H9 (cell line): ENCODE measurements at regions not wholly inside any gene's neighbourhood (a gene's known extent, or its start where the extent isn't known, plus 50 kb on each side); places are given as distances from the start of the nearest gene placed in this dataset.

ENCODE experiments used
- DNase-seq: peaks from one replicate; pipeline ENCODE4 v3.0.0-alpha.2; 2017
- H2AFZ ChIP-seq: one replicate; pipeline ENCODE4 v1.6.1; 2013; ENCODE audit warnings: mild to moderate bottlenecking, low read length, control low read depth, moderate library complexity
- H2AK5ac ChIP-seq: 2 replicates; pipeline ENCODE4 v1.6.1; 2013; ENCODE audit warnings: low read length, control low read depth, mixed read lengths; ENCODE audit not compliant: insufficient read length
- H2BK120ac ChIP-seq: one replicate; pipeline ENCODE4 v1.6.1; 2013; ENCODE audit warnings: low read depth, mild to moderate bottlenecking, low read length, control low read depth, inconsistent platforms; ENCODE audit not compliant: poor library complexity, severe bottlenecking
- H2BK12ac ChIP-seq: 2 replicates; pipeline ENCODE4 v1.6.1; 2013; ENCODE audit warnings: low read length, control low read depth, mixed read lengths, low read depth; ENCODE audit not compliant: insufficient read length
- H2BK15ac ChIP-seq: 2 replicates; pipeline ENCODE4 v1.6.1; 2013; ENCODE audit warnings: low read depth, low read length, control low read depth
- H2BK20ac ChIP-seq: one replicate; pipeline ENCODE4 v1.6.1; 2013; ENCODE audit warnings: low read depth, mild to moderate bottlenecking, low read length, control low read depth, inconsistent platforms; ENCODE audit not compliant: poor library complexity, severe bottlenecking
- H2BK5ac ChIP-seq: 2 replicates; pipeline ENCODE4 v1.6.1; 2013; ENCODE audit warnings: low read length, control low read depth, mixed read lengths; ENCODE audit not compliant: insufficient read length
- H3K14ac ChIP-seq: 2 replicates; pipeline ENCODE4 v1.6.1; 2013; ENCODE audit warnings: low read length, control low read depth; ENCODE audit not compliant: insufficient read depth
- H3K18ac ChIP-seq: 2 replicates; pipeline ENCODE4 v1.6.1; 2013; ENCODE audit warnings: low read depth, mild to moderate bottlenecking, mixed read lengths, low read length, control low read depth; ENCODE audit not compliant: insufficient read length
- H3K23ac ChIP-seq: 2 replicates; pipeline ENCODE4 v1.6.1; 2013; ENCODE audit warnings: low read length, control low read depth, mixed read lengths, low read depth; ENCODE audit not compliant: insufficient read length
- H3K23me2 ChIP-seq: 2 replicates; pipeline ENCODE4 v1.6.1; 2013; ENCODE audit warnings: low read depth, mild to moderate bottlenecking, mixed read lengths, low read length, control low read depth; ENCODE audit not compliant: insufficient read length, poor library complexity, severe bottlenecking
- H3K27ac ChIP-seq: 2 replicates; pipeline ENCODE4 v1.5.1; 2013; ENCODE audit warnings: low read length, control low read depth, mixed read lengths, low read depth; ENCODE audit not compliant: insufficient read length
- H3K27me3 ChIP-seq: 2 replicates; pipeline ENCODE4 v1.6.1; 2013; ENCODE audit warnings: low read length, control low read depth, inconsistent platforms; ENCODE audit not compliant: insufficient read depth
- H3K4ac ChIP-seq: 2 replicates; pipeline ENCODE4 v1.6.1; 2013; ENCODE audit warnings: low read depth, mild to moderate bottlenecking, control low read depth, inconsistent platforms, low read length, moderate library complexity
- H3K4me1 ChIP-seq: 2 replicates; pipeline ENCODE4 v1.6.1; 2013; ENCODE audit warnings: low read length, control low read depth, inconsistent platforms; ENCODE audit not compliant: insufficient read depth
- H3K4me2 ChIP-seq: 2 replicates; pipeline ENCODE4 v1.6.1; 2013; ENCODE audit warnings: low read length, control low read depth, mixed read lengths; ENCODE audit not compliant: insufficient read length, insufficient read depth
- H3K56ac ChIP-seq: 2 replicates; pipeline ENCODE4 v1.6.1; 2013; ENCODE audit warnings: low read depth, mild to moderate bottlenecking, mixed read lengths, low read length, control low read depth; ENCODE audit not compliant: insufficient read length
- H3K79me1 ChIP-seq: 2 replicates; pipeline ENCODE4 v1.6.1; 2013; ENCODE audit warnings: low read depth, mild to moderate bottlenecking, moderate library complexity, low read length, control low read depth, inconsistent platforms; ENCODE audit not compliant: insufficient read depth, poor library complexity, severe bottlenecking
- H3K79me2 ChIP-seq: 2 replicates; pipeline ENCODE4 v1.6.1; 2013; ENCODE audit warnings: low read length, control low read depth, inconsistent platforms; ENCODE audit not compliant: insufficient read depth
- H3K9ac ChIP-seq: 2 replicates; pipeline ENCODE4 v1.6.1; 2013; ENCODE audit warnings: low read length, control low read depth, mixed read lengths; ENCODE audit not compliant: insufficient read length; ENCODE audit errors: extremely low read depth
- H3K9me3 ChIP-seq: one replicate; pipeline ENCODE4 v1.6.1; 2013; ENCODE audit warnings: low read depth, low read length, inconsistent platforms; ENCODE audit not compliant: control insufficient read depth
- H3T11ph ChIP-seq: one replicate; pipeline ENCODE4 v1.6.1; 2013; ENCODE audit warnings: mild to moderate bottlenecking, low read length, control low read depth, inconsistent platforms
- H4K20me1 ChIP-seq: one replicate; pipeline ENCODE4 v1.6.1; 2013; ENCODE audit not compliant: control insufficient read depth, insufficient read length, insufficient read depth
- H4K5ac ChIP-seq: 2 replicates; pipeline ENCODE4 v1.6.1; 2013; ENCODE audit warnings: low read depth, mild to moderate bottlenecking, mixed read lengths, low read length, control low read depth; ENCODE audit not compliant: insufficient read length
- H4K8ac ChIP-seq: replicated peaks from 2 replicates; pipeline ENCODE4 v1.6.1; 2013; ENCODE audit warnings: low read length, control low read depth, mixed read lengths, low read depth; ENCODE audit not compliant: insufficient read length
- H4K91ac ChIP-seq: 2 replicates; pipeline ENCODE4 v1.6.1; 2013; ENCODE audit warnings: low read depth, mild to moderate bottlenecking, moderate library complexity, mixed read lengths, low read length, control low read depth; ENCODE audit not compliant: insufficient read length
- H3K27ac Mint-ChIP-seq, 3 experiments: 2 replicates in 2 of 3; 3 replicates in 1 of 3; pipeline ENCODE4 v1.8.0; 2020 to 2021; ENCODE audit warnings: mixed read lengths in 3 of 3, mild to moderate bottlenecking in 1 of 3, moderate library complexity in 1 of 3
- H3K27me3 Mint-ChIP-seq: 2 replicates; pipeline ENCODE4 v1.8.0; 2021; ENCODE audit warnings: low read depth, mild to moderate bottlenecking, moderate library complexity, mixed read lengths
- H3K36me3 Mint-ChIP-seq, 3 experiments: 2 replicates in 2 of 3; 3 replicates in 1 of 3; pipeline ENCODE4 v1.8.0; 2020 to 2021; ENCODE audit warnings: low read depth in 3 of 3, mixed read lengths in 3 of 3; ENCODE audit not compliant: insufficient read depth in 1 of 3
- H3K4me1 Mint-ChIP-seq, 2 experiments: 2 replicates each; pipeline ENCODE4 v1.8.0; 2020; ENCODE audit warnings: mixed read lengths in 2 of 2
- H3K4me3 Mint-ChIP-seq, 2 experiments: 2 replicates in 1 of 2; 3 replicates in 1 of 2; pipeline ENCODE4 v1.8.0; 2020 to 2021; ENCODE audit warnings: mild to moderate bottlenecking in 2 of 2, mixed read lengths in 2 of 2, moderate library complexity in 1 of 2
- H3K9me3 Mint-ChIP-seq, 2 experiments: 2 replicates in 1 of 2; 3 replicates in 1 of 2; pipeline ENCODE4 v1.8.0; 2020; ENCODE audit warnings: mild to moderate bottlenecking in 2 of 2, mixed read lengths in 2 of 2, moderate library complexity in 1 of 2
- WGBS: extraction: QIAGEN DNeasy Blood & Tissue Kit; methylation state at CpG from one replicate; pipeline ENCODE4 v1.1.7; 2013; ENCODE audit warnings: missing lambda C conversion rate, low lambda C conversion rate, mixed read lengths; ENCODE audit not compliant: insufficient read length; ENCODE audit errors: extremely low coverage; 5-methylcytosine and 5-hydroxymethylcytosine counted together
- TF ChIP-seq, protein P1 (sequence below): fragments of 200-600 bp; sonication (generic); conservative IDR thresholded peaks from 3 replicates; pipeline ENCODE4 v1.8.0; 2021; ENCODE audit warnings: antibody characterized with exemption, mild to moderate bottlenecking

DNA sequence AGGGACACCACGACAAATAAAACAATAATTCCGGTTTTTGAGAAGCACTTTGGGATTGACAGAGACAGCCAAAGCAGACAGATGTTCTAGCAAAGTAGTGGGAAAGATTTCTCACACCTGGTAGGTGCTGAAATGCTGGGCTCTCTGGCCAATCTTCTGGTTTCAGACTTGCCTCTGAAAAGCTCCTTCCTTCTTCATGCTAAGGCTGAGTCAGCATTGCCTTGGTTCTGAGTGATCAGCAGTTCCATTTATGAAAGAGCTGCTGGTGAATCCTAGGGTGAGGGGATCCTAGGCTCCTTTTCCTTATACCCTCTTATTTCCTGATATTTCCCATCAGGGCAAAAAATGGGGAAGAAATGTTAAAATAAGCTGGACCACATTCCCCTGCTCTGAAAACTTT lies 268.7 kb upstream of the SALL1 start:
- Mint-ChIP-seq H3K36me3 (peaks cover 0 to 11% (median 1%) of the 10 kb centered on the region in 3 experiments; a peak in 3 of 7 replicates), H3K4me3 (no peak overlapping the region), H3K4me1 (peaks cover 25 to 29% of the 10 kb centered on the region in 2 experiments), H3K9me3 (peaks cover 0 to 2% of the 10 kb centered on the region in 2 experiments; a peak in 1 of 5 replicates), H3K27me3 (peaks cover 2% of the 10 kb centered on the region), H3K27ac (0 out of 7 replicates have a peak overlapping the region, but pooled peaks of 1 of the 3 experiments have one; percentile 55)
- H3K27me3 ChIP-seq, result no peaks in the 10 kb centered on the region; the same call in 1 of the 2 replicates
- no peak overlapping the region for H3K4me2 ChIP-seq
- H2BK12ac ChIP-seq, result no peak overlapping the region
- no peak overlapping the region for H3K23ac ChIP-seq
- H2BK5ac ChIP-seq, result no peak overlapping the region
- no peak overlapping the region for H2AK5ac ChIP-seq
- H2BK15ac ChIP-seq, result no peak overlapping the region
- no peaks in the 10 kb centered on the region for H3K79me1 ChIP-seq
- H3K27ac ChIP-seq, result no peak overlapping the region
- H3K56ac ChIP-seq, result no peak overlapping the region
- no peaks in the 10 kb centered on the region for H3K9me3 ChIP-seq
- no peak overlapping the region for H4K5ac ChIP-seq
- H4K91ac ChIP-seq, result no peak overlapping the region
- no peaks in the 10 kb centered on the region for H3K4me1 ChIP-seq
- H3K23me2 ChIP-seq, result no peaks in the 10 kb centered on the region
- no peak overlapping the region for H2AFZ ChIP-seq
- DNase-seq, result no peak
- no peak overlapping the region for H3K14ac ChIP-seq
- no peak overlapping the region for H2BK120ac ChIP-seq
- TF ChIP-seq, protein P1, sequence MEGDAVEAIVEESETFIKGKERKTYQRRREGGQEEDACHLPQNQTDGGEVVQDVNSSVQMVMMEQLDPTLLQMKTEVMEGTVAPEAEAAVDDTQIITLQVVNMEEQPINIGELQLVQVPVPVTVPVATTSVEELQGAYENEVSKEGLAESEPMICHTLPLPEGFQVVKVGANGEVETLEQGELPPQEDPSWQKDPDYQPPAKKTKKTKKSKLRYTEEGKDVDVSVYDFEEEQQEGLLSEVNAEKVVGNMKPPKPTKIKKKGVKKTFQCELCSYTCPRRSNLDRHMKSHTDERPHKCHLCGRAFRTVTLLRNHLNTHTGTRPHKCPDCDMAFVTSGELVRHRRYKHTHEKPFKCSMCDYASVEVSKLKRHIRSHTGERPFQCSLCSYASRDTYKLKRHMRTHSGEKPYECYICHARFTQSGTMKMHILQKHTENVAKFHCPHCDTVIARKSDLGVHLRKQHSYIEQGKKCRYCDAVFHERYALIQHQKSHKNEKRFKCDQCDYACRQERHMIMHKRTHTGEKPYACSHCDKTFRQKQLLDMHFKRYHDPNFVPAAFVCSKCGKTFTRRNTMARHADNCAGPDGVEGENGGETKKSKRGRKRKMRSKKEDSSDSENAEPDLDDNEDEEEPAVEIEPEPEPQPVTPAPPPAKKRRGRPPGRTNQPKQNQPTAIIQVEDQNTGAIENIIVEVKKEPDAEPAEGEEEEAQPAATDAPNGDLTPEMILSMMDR, result no peak
- H3K18ac ChIP-seq, result no peak overlapping the region
- H4K20me1 ChIP-seq, result no peaks in the 10 kb centered on the region
- no peak overlapping the region for H3K4ac ChIP-seq
- H2BK20ac ChIP-seq, result no peak overlapping the region
- H3K9ac ChIP-seq, result no peak overlapping the region
- H3T11ph ChIP-seq, result no peak overlapping the region
- H4K8ac ChIP-seq, result no peak overlapping the region
- WGBS, result no CpG with 5 or more reads among the region's 2 CpGs
- no peaks in the 10 kb centered on the region for H3K79me2 ChIP-seq
